ENCODE measurements at regions not wholly inside any gene's neighbourhood (a gene's known extent, or its start where the extent isn't known, plus 50 kb on each side); places are given as distances from the start of the nearest gene placed in this dataset.

GRCh38 chr6:51028276-51028675 lies 209.6 kb downstream of the TFAP2B start:
- TF ChIP-seq, protein P1, sequence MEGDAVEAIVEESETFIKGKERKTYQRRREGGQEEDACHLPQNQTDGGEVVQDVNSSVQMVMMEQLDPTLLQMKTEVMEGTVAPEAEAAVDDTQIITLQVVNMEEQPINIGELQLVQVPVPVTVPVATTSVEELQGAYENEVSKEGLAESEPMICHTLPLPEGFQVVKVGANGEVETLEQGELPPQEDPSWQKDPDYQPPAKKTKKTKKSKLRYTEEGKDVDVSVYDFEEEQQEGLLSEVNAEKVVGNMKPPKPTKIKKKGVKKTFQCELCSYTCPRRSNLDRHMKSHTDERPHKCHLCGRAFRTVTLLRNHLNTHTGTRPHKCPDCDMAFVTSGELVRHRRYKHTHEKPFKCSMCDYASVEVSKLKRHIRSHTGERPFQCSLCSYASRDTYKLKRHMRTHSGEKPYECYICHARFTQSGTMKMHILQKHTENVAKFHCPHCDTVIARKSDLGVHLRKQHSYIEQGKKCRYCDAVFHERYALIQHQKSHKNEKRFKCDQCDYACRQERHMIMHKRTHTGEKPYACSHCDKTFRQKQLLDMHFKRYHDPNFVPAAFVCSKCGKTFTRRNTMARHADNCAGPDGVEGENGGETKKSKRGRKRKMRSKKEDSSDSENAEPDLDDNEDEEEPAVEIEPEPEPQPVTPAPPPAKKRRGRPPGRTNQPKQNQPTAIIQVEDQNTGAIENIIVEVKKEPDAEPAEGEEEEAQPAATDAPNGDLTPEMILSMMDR (IDR thresholded peaks at IDR 0.05): no peak
- TF ChIP-seq POLR2AphosphoS5 (IDR thresholded peaks at IDR 0.05) (no peak), POLR2A (IDR thresholded peaks at IDR 0.05) (no peak)

Measured in prostate gland (tissue), 2 donors.